OCI-LY1 (cell line): ENCODE measurements at regions not wholly inside any gene's neighbourhood (a gene's known extent, or its start where the extent isn't known, plus 50 kb on each side); places are given as distances from the start of the nearest gene placed in this dataset.

Experiments
- EZH2 ChIP-seq: fragments of 200-600 bp; sonication (generic), shearing (Covaris generic); IDR thresholded peaks from 2 replicates; pipeline ENCODE4 v1.8.0; 2017; ENCODE audit warnings: borderline replicate concordance, mixed run types, mild to moderate bottlenecking, antibody characterized with exemption, low read length, moderate library complexity, mixed read lengths
- TF ChIP-seq, protein P1 (sequence below): fragments of 200-600 bp; sonication (generic), shearing (Covaris generic); IDR thresholded peaks from 2 replicates; pipeline ENCODE4 v1.5.1; 2017; ENCODE audit warnings: mild to moderate bottlenecking, antibody characterized with exemption, low read length, moderate library complexity, mixed read lengths

DNA sequence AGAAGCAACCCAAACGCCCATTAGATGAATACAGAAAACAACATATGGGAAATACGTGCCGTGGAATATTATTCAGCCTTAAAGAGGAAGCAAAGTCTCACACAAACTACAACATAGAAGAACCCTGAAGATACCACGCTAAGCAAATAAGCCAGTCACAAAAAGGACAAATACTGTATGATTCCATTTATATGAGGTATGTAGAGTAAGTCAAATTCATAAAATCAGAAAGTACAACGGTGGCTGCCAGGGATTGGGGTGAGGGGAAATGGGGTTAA lies 54.2 kb downstream of the SIPA1L2 start:
- TF ChIP-seq, protein P1, sequence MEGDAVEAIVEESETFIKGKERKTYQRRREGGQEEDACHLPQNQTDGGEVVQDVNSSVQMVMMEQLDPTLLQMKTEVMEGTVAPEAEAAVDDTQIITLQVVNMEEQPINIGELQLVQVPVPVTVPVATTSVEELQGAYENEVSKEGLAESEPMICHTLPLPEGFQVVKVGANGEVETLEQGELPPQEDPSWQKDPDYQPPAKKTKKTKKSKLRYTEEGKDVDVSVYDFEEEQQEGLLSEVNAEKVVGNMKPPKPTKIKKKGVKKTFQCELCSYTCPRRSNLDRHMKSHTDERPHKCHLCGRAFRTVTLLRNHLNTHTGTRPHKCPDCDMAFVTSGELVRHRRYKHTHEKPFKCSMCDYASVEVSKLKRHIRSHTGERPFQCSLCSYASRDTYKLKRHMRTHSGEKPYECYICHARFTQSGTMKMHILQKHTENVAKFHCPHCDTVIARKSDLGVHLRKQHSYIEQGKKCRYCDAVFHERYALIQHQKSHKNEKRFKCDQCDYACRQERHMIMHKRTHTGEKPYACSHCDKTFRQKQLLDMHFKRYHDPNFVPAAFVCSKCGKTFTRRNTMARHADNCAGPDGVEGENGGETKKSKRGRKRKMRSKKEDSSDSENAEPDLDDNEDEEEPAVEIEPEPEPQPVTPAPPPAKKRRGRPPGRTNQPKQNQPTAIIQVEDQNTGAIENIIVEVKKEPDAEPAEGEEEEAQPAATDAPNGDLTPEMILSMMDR, result no peak
- TF ChIP-seq EZH2, result no peak
